ENCODE measurements at regions not wholly inside any gene's neighbourhood (a gene's known extent, or its start where the extent isn't known, plus 50 kb on each side); places are given as distances from the start of the nearest gene placed in this dataset.
A peak's percentile ranks its signal among the peaks of the same experiment; 100 is the strongest.

- Mint-ChIP-seq H3K27ac (no peak overlapping the region), H3K27me3 (peaks cover 4% of the 10 kb centered on the region), H3K4me3 (peak overlapping the region in 1 of 4 donors; percentile 51), H3K4me1 (no peaks in the 10 kb centered on the region), H3K9me3 (peaks cover 0 to 5% (median 0%) of the 10 kb centered on the region in 3 donors), H3K36me3 (no peaks in the 10 kb centered on the region)
These were observed 60.4 kb downstream of the FOXI2 start for GRCh38 chr10:127797339-127797738.

GRCh38 chr10:127798111-127798510, 61.1 kb downstream of the FOXI2 start:
- Mint-ChIP-seq H3K4me1 (no peaks in the 10 kb centered on the region), H3K27me3 (peaks cover 4% of the 10 kb centered on the region), H3K4me3 (no peak overlapping the region), H3K36me3 (no peaks in the 10 kb centered on the region), H3K9me3 (peaks cover 0 to 5% (median 0%) of the 10 kb centered on the region in 3 donors), H3K27ac (peak overlapping the region in 1 of 3 donors; percentile 9)

GRCh38 chr10:127801302-127801701, 64.3 kb downstream of the FOXI2 start:
- Mint-ChIP-seq H3K4me1 (no peaks in the 10 kb centered on the region), H3K9me3 (peaks cover 0 to 5% (median 0%) of the 10 kb centered on the region in 3 donors), H3K27ac (no peak overlapping the region), H3K36me3 (no peaks in the 10 kb centered on the region), H3K27me3 (peaks cover 4% of the 10 kb centered on the region), H3K4me3 (no peak overlapping the region)

GRCh38 chr10:127802531-127803095, 65.6 kb downstream of the FOXI2 start:
- H3K27me3 Mint-ChIP-seq = peaks cover 4% of the 10 kb centered on the region
- no peaks in the 10 kb centered on the region for H3K9me3 Mint-ChIP-seq
- H3K4me1 Mint-ChIP-seq = no peaks in the 10 kb centered on the region
- H3K27ac Mint-ChIP-seq = peak overlapping the region in 1 of 3 donors; percentile 40
- no peak overlapping the region for H3K4me3 Mint-ChIP-seq
- no peaks in the 10 kb centered on the region for H3K36me3 Mint-ChIP-seq

- Mint-ChIP-seq H3K27ac (no peak overlapping the region), H3K27me3 (peaks cover 4% of the 10 kb centered on the region), H3K4me1 (no peaks in the 10 kb centered on the region), H3K9me3 (peaks cover 0 to 6% (median 2%) of the 10 kb centered on the region in 3 donors), H3K36me3 (no peaks in the 10 kb centered on the region), H3K4me3 (no peak overlapping the region)
These were observed 67.7 kb downstream of the FOXI2 start for GRCh38 chr10:127804696-127805095.

GRCh38 chr10:127805950-127806349, 69.0 kb downstream of the FOXI2 start:
- no peaks in the 10 kb centered on the region for H3K36me3 Mint-ChIP-seq
- H3K27me3 Mint-ChIP-seq = peaks cover 4% of the 10 kb centered on the region
- peaks cover 2 to 6% (median 6%) of the 10 kb centered on the region in 3 donors for H3K9me3 Mint-ChIP-seq
- no peak overlapping the region for H3K27ac Mint-ChIP-seq
- H3K4me1 Mint-ChIP-seq = no peaks in the 10 kb centered on the region
- no peak overlapping the region for H3K4me3 Mint-ChIP-seq

GRCh38 chr10:127812041-127812440, 75.1 kb downstream of the FOXI2 start:
- Mint-ChIP-seq H3K4me1 (no peaks in the 10 kb centered on the region), H3K4me3 (no peak overlapping the region), H3K27ac (no peak overlapping the region), H3K9me3 (peaks cover 4 to 9% (median 6%) of the 10 kb centered on the region in 3 donors), H3K36me3 (no peaks in the 10 kb centered on the region), H3K27me3 (peaks cover 2% of the 10 kb centered on the region)

GRCh38 chr10:127813290-127813689, 76.3 kb downstream of the FOXI2 start:
- Mint-ChIP-seq H3K27me3 (peaks cover 2% of the 10 kb centered on the region), H3K4me3 (no peak overlapping the region), H3K4me1 (no peaks in the 10 kb centered on the region), H3K9me3 (peaks cover 4 to 9% (median 6%) of the 10 kb centered on the region in 3 donors), H3K36me3 (no peaks in the 10 kb centered on the region), H3K27ac (no peak overlapping the region)

- Mint-ChIP-seq H3K4me3 (no peak overlapping the region), H3K9me3 (peaks cover 0 to 7% (median 2%) of the 10 kb centered on the region in 3 donors), H3K4me1 (no peaks in the 10 kb centered on the region), H3K36me3 (no peaks in the 10 kb centered on the region), H3K27ac (no peak overlapping the region), H3K27me3 (no peaks in the 10 kb centered on the region)
These were observed 77.6 kb downstream of the CLRN3 start for GRCh38 chr10:127815147-127815546.

GRCh38 chr10:127824826-127825225, 67.9 kb downstream of the CLRN3 start:
- no peaks in the 10 kb centered on the region for H3K4me1 Mint-ChIP-seq
- no peak overlapping the region for H3K27ac Mint-ChIP-seq
- H3K27me3 Mint-ChIP-seq = no peaks in the 10 kb centered on the region
- H3K36me3 Mint-ChIP-seq = peaks cover 2% of the 10 kb centered on the region
- peaks cover 0 to 4% (median 0%) of the 10 kb centered on the region in 3 donors for H3K9me3 Mint-ChIP-seq
- no peak overlapping the region for H3K4me3 Mint-ChIP-seq

GRCh38 chr10:127826154-127826725, 66.5 kb downstream of the CLRN3 start:
- Mint-ChIP-seq H3K4me1 (no peaks in the 10 kb centered on the region), H3K27me3 (no peaks in the 10 kb centered on the region), H3K36me3 (peaks cover 2% of the 10 kb centered on the region)

GRCh38 chr10:127827354-127828140, 65.2 kb downstream of the CLRN3 start:
- Mint-ChIP-seq H3K4me1 (no peaks in the 10 kb centered on the region), H3K27me3 (peaks cover 2% of the 10 kb centered on the region), H3K4me3 (no peak overlapping the region), H3K9me3 (peaks cover 0 to under 1% (median 0%) of the 10 kb centered on the region in 3 donors), H3K27ac (no peak overlapping the region), H3K36me3 (peaks cover 1% of the 10 kb centered on the region)

More at GRCh38 chr10:127826154-127826725, 66.5 kb downstream of the CLRN3 start:
- Mint-ChIP-seq H3K4me3 (no peak overlapping the region), H3K27ac (no peak overlapping the region), H3K9me3 (peaks cover 0 to 4% (median 0%) of the 10 kb centered on the region in 3 donors)

Data from IgD-negative memory B cell (primary cell).